Mucosa of stomach (tissue), 1 donor: ENCODE measurements at regions not wholly inside any gene's neighbourhood (a gene's known extent, or its start where the extent isn't known, plus 50 kb on each side); places are given as distances from the start of the nearest gene placed in this dataset.

Experiments used
- H3K27me3 ChIP-seq: one replicate; pipeline ENCODE4 v1.7.0; 2013; ENCODE audit warnings: mild to moderate bottlenecking, low read length; ENCODE audit not compliant: control insufficient read depth, insufficient read depth
- H3K36me3 ChIP-seq: one replicate; pipeline ENCODE4 v1.7.0; 2013; ENCODE audit warnings: low read length; ENCODE audit not compliant: control insufficient read depth, insufficient read depth
- H3K4me1 ChIP-seq: one replicate; pipeline ENCODE4 v1.7.0; 2013; ENCODE audit warnings: mild to moderate bottlenecking, low read length; ENCODE audit not compliant: control insufficient read depth, insufficient read depth
- H3K4me3 ChIP-seq: one replicate; pipeline ENCODE4 v1.7.0; 2013; ENCODE audit warnings: low read length
- H3K9ac ChIP-seq: one replicate; pipeline ENCODE4 v1.7.0; 2013; ENCODE audit warnings: mild to moderate bottlenecking, low read length, moderate library complexity
- H3K9me3 ChIP-seq: one replicate; pipeline ENCODE4 v1.7.0; 2013; ENCODE audit warnings: mild to moderate bottlenecking, low read length, moderate library complexity; ENCODE audit not compliant: control insufficient read depth
- donor health status: Pancreatic carcinoma.

GRCh38 chr2:143964891-143965290 lies 555.0 kb downstream of the ZEB2 start:
- Histone ChIP-seq H3K9ac (no peak overlapping the region), H3K36me3 (no peaks in the 10 kb centered on the region), H3K4me3 (no peak overlapping the region), H3K4me1 (no peaks in the 10 kb centered on the region), H3K27me3 (no peaks in the 10 kb centered on the region), H3K9me3 (no peaks in the 10 kb centered on the region)

DNA sequence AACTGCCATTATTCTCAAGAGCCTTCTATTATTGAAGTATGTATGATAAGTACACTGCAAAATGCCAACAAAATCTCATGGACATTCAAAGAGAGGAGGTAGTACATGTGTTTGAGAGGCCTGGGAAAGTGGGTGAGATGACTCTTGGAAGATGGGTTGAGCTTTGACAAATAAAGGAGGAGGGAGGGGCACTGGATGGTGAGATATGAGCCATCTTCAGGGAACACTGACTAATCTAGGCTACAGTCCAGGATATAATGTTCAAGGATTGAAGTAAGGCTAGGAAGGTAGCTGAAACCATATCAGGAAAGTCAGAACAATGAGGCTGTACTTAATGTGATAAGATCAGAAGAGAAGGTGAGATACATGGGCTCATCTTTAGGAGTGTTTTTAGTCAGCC lies 559.7 kb downstream of the ZEB2 start:
- no peaks in the 10 kb centered on the region for H3K9me3 ChIP-seq
- H3K9ac ChIP-seq: no peak overlapping the region
- no peak overlapping the region for H3K4me3 ChIP-seq
- H3K27me3 ChIP-seq: no peaks in the 10 kb centered on the region
- H3K36me3 ChIP-seq: no peaks in the 10 kb centered on the region
- H3K4me1 ChIP-seq: no peaks in the 10 kb centered on the region

- H3K4me3 ChIP-seq: no peak overlapping the region
- no peaks in the 10 kb centered on the region for H3K4me1 ChIP-seq
- H3K9ac ChIP-seq: no peak overlapping the region
- no peaks in the 10 kb centered on the region for H3K9me3 ChIP-seq
- H3K36me3 ChIP-seq: no peaks in the 10 kb centered on the region
- H3K27me3 ChIP-seq: no peaks in the 10 kb centered on the region
Measured at GRCh38 chr2:143957321-143957720, 562.6 kb downstream of the ZEB2 start.

GRCh38 chr2:143955401-143956065 lies 564.4 kb downstream of the ZEB2 start:
- Histone ChIP-seq H3K9ac (no peak overlapping the region), H3K27me3 (no peaks in the 10 kb centered on the region), H3K36me3 (no peaks in the 10 kb centered on the region), H3K9me3 (no peaks in the 10 kb centered on the region), H3K4me1 (no peaks in the 10 kb centered on the region), H3K4me3 (no peak overlapping the region)

DNA sequence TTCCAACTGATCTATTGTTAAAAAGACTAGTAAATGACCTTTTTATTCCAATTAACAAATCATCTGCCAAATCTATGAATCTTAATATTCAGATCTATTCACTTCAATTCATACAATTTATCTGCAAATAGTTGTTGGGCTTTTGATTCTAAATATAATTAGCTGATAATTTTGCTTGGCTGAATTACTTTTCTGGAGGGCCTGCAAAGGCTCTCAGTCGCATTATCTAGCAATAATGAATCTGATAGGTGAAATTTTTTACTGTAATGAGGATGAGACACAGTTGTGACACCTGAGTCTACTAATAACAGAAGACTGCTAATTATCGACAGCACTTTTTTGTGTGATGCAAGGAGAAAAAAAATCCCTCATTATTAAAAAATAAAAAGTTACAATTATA lies 565.1 kb downstream of the ZEB2 start:
- Histone ChIP-seq H3K4me3 (no peak overlapping the region), H3K36me3 (no peaks in the 10 kb centered on the region), H3K9ac (no peak overlapping the region), H3K27me3 (no peaks in the 10 kb centered on the region), H3K9me3 (no peaks in the 10 kb centered on the region), H3K4me1 (no peaks in the 10 kb centered on the region)

GRCh38 chr2:143954186-143954585 lies 565.7 kb downstream of the ZEB2 start:
- Histone ChIP-seq H3K36me3 (no peaks in the 10 kb centered on the region), H3K4me1 (no peaks in the 10 kb centered on the region), H3K27me3 (no peaks in the 10 kb centered on the region), H3K9me3 (no peaks in the 10 kb centered on the region), H3K9ac (no peak overlapping the region), H3K4me3 (no peak overlapping the region)

DNA sequence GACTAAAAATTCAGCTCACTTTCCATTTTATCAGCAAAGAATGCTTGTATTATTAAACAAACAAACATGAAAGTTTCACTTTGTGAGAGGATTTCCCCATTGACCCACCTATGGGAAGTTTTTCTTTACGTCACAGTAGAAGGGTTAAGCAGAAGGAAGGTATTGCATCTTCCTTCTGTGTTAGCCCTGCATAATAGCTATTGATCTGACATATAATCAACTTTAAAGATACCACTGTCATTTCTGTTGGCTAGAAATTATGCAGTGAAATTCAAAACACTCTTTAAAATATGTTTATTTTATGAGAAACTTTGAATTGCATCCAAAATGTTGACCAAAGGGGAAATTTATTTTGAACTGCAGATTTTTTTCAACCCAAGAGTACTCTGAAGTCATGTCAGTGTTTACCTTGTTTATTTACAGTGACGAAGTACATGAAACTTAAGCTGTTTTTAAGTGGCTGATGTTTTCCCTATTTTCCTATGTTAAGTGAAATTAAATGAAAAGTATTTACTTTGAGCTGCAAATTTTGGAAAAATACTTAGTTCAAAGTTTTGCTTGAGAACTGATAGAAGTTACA lies 566.4 kb downstream of the ZEB2 start:
- Histone ChIP-seq H3K27me3 (no peaks in the 10 kb centered on the region), H3K9ac (no peak overlapping the region), H3K9me3 (no peaks in the 10 kb centered on the region), H3K36me3 (no peaks in the 10 kb centered on the region), H3K4me1 (no peaks in the 10 kb centered on the region), H3K4me3 (no peak overlapping the region)

GRCh38 chr2:143952536-143952935 lies 567.4 kb downstream of the ZEB2 start:
- Histone ChIP-seq H3K4me3 (no peak overlapping the region), H3K9me3 (no peaks in the 10 kb centered on the region), H3K4me1 (no peaks in the 10 kb centered on the region), H3K36me3 (no peaks in the 10 kb centered on the region), H3K9ac (no peak overlapping the region), H3K27me3 (no peaks in the 10 kb centered on the region)

DNA sequence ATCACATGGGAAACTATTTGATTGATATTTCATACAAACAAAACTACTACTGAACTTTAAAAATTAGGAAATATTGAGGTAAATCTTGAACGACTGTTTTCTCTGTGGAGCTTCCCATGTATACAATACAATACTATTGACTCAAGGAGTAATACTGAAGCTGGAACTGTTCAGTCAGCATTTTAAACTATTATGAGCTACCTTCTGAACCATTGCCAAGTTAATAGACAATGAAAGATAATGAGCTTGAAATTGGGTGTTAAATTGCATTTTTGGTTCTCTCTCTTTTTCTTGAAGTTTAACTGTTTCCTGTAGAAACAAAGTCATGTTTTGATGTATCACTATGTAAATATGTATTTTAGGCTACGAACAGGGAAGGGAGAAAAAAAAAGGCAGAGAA lies 569.2 kb downstream of the ZEB2 start:
- no peaks in the 10 kb centered on the region for H3K9me3 ChIP-seq
- H3K4me1 ChIP-seq: no peaks in the 10 kb centered on the region
- H3K27me3 ChIP-seq: no peaks in the 10 kb centered on the region
- H3K9ac ChIP-seq: no peak overlapping the region
- H3K36me3 ChIP-seq: no peaks in the 10 kb centered on the region
- no peak overlapping the region for H3K4me3 ChIP-seq

DNA sequence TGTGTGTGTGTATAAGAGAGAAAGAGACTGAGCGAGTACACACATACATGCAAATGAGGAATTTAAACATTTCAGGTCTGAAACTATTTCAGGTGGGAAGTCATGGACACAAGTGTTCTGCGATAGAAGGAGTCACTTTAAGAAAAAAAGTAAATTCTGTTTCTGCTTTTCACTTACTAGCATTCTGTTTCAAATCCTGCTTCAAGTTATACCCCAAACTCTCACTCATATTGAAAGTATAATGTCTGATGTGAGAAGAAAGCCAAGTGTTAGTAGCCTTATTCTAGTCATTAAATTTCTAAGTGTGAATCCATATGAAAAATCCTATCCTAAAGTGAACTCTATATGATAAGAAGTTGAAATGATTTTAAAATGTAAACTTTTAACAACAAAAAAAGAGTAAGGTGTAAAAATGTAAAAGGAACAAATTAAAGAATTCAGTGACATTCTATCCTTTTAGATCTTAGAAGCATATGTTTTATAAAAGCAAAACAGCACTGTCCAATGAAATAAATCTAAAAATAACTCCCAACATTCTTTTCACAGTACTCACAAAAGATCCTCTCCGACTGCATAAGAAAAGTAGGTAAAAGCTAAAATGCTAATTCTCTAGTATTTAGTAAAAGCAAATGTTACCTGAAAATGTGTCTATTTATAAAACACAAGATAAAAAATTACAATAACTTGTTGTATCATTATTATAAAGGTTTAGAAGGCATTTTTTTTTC lies 570.6 kb downstream of the ZEB2 start:
- Histone ChIP-seq H3K9ac (no peak overlapping the region), H3K36me3 (no peaks in the 10 kb centered on the region)

GRCh38 chr2:143948710-143949109 lies 571.2 kb downstream of the ZEB2 start:
- Histone ChIP-seq H3K27me3 (no peaks in the 10 kb centered on the region), H3K9me3 (no peaks in the 10 kb centered on the region), H3K4me1 (no peaks in the 10 kb centered on the region), H3K4me3 (no peak overlapping the region), H3K36me3 (no peaks in the 10 kb centered on the region), H3K9ac (no peak overlapping the region)

More for the DNA sequence above, 570.6 kb downstream of the ZEB2 start:
- Histone ChIP-seq H3K27me3 (no peaks in the 10 kb centered on the region), H3K4me3 (no peak overlapping the region), H3K4me1 (no peaks in the 10 kb centered on the region), H3K9me3 (no peaks in the 10 kb centered on the region)
